Natural killer cell (primary cell): ENCODE measurements at regions not wholly inside any gene's neighbourhood (a gene's known extent, or its start where the extent isn't known, plus 50 kb on each side); places are given as distances from the start of the nearest gene placed in this dataset.

Source experiments
- ATAC-seq, 3 donors: fragments of 150-1000 bp in 2 of 3; fragments of 200-7000 bp in 1 of 3; cut with Tn5 transposase; 1 replicate in 1 of 3; 2 replicates in 2 of 3; pipeline ENCODE4 v1.10.0; 2021; ENCODE audit warnings: mild to moderate bottlenecking in 2 of 3, moderate library complexity in 2 of 3
- DNase-seq, 2 donors: peaks; one replicate each; pipeline versions ENCODE4 v3.0.0 to v3.0.0-alpha.2; 2013 to 2021; ENCODE audit warnings: mixed read lengths in 1 of 2
- H3K27ac ChIP-seq: one replicate; pipeline ENCODE4 v1.5.1; 2013; ENCODE audit warnings: mild to moderate bottlenecking, low read length
- H3K27me3 ChIP-seq: one replicate; pipeline ENCODE4 v1.6.1; 2013; ENCODE audit warnings: low read length; ENCODE audit not compliant: control insufficient read depth, insufficient read depth
- H3K36me3 ChIP-seq: one replicate; pipeline ENCODE4 v1.6.1; 2013; ENCODE audit warnings: low read length; ENCODE audit not compliant: control insufficient read depth, insufficient read depth
- H3K4me1 ChIP-seq: one replicate; pipeline ENCODE4 v1.6.1; 2013; ENCODE audit warnings: low read length; ENCODE audit not compliant: control insufficient read depth, insufficient read depth
- H3K4me3 ChIP-seq: one replicate; pipeline ENCODE4 v1.5.1; 2013; ENCODE audit warnings: low read length
- H3K9me3 ChIP-seq: one replicate; pipeline ENCODE4 v1.6.1; 2013; ENCODE audit warnings: low read length; ENCODE audit not compliant: control insufficient read depth, insufficient read depth
- H3K27ac Mint-ChIP-seq, 2 donors: one replicate each; pipeline ENCODE4 v1.8.0; 2022; ENCODE audit warnings: mild to moderate bottlenecking in 2 of 2, mixed read lengths in 2 of 2, moderate library complexity in 1 of 2
- H3K27me3 Mint-ChIP-seq, 2 donors: one replicate each; pipeline ENCODE4 v1.8.0; 2022; ENCODE audit warnings: low read depth in 2 of 2, mixed read lengths in 2 of 2
- H3K36me3 Mint-ChIP-seq: one replicate; pipeline ENCODE4 v1.8.0; 2022; ENCODE audit warnings: mixed read lengths
- H3K4me1 Mint-ChIP-seq, 2 donors: one replicate each; pipeline ENCODE4 v1.8.0; 2022; ENCODE audit warnings: mixed read lengths in 2 of 2
- H3K4me3 Mint-ChIP-seq: one replicate; pipeline ENCODE4 v1.8.0; 2022; ENCODE audit warnings: mild to moderate bottlenecking, moderate library complexity, mixed read lengths
- H3K9me3 Mint-ChIP-seq, 2 donors: one replicate each; pipeline ENCODE4 v1.8.0; 2022; ENCODE audit warnings: mixed read lengths in 2 of 2
- WGBS: methylation state at CpG from one replicate; pipeline ENCODE4 v1.1.7; 2013; ENCODE audit warnings: missing lambda C conversion rate; ENCODE audit not compliant: insufficient coverage; 5-methylcytosine and 5-hydroxymethylcytosine counted together
- intact Hi-C: fragments of 100-400 bp; cut with micrococcal nuclease; formaldehyde crosslinking; loops from one replicate; pipeline ENCODE4 v1.14.2; 2022
- TF ChIP-seq, protein P1 (sequence below): fragments of 200-600 bp; IDR thresholded peaks from one replicate; pipeline ENCODE4 v1.8.0; 2022; ENCODE audit warnings: antibody characterized with exemption

DNA sequence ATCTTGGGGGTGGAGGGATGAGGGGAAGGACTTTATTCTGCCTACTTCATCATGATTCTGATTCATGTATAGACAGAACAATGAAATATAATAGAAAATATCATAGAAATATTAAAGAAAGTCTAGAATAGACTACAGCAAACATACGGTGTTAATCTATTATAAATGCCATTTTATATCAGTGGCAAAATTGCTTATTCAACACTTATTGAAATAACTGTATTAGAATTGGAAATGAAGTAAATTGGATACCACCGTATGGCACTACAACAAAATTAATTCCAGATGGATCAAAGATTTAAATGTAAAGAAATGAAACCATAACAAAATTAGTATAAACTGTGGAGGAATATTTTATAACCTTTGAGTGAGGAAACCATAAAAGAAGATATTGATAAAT, 213.3 kb upstream of the CTAGE1 start:
- Mint-ChIP-seq H3K27ac (no peak overlapping the region), H3K27me3 (peaks cover 30 to 40% of the 10 kb centered on the region in 2 donors), H3K4me3 (no peak overlapping the region), H3K36me3 (no peaks in the 10 kb centered on the region), H3K9me3 (no peaks in the 10 kb centered on the region), H3K4me1 (no peaks in the 10 kb centered on the region)
- DNase-seq (no peak), ATAC-seq (no peak)
- no peaks in the 10 kb centered on the region for H3K9me3 ChIP-seq
- H3K4me3 ChIP-seq: no peak overlapping the region
- H3K27me3 ChIP-seq: no peaks in the 10 kb centered on the region
- no CpG with 5 or more reads among the region's 2 CpGs for WGBS
- H3K27ac ChIP-seq: no peak overlapping the region
- no peaks in the 10 kb centered on the region for H3K4me1 ChIP-seq
- TF ChIP-seq, protein P1, sequence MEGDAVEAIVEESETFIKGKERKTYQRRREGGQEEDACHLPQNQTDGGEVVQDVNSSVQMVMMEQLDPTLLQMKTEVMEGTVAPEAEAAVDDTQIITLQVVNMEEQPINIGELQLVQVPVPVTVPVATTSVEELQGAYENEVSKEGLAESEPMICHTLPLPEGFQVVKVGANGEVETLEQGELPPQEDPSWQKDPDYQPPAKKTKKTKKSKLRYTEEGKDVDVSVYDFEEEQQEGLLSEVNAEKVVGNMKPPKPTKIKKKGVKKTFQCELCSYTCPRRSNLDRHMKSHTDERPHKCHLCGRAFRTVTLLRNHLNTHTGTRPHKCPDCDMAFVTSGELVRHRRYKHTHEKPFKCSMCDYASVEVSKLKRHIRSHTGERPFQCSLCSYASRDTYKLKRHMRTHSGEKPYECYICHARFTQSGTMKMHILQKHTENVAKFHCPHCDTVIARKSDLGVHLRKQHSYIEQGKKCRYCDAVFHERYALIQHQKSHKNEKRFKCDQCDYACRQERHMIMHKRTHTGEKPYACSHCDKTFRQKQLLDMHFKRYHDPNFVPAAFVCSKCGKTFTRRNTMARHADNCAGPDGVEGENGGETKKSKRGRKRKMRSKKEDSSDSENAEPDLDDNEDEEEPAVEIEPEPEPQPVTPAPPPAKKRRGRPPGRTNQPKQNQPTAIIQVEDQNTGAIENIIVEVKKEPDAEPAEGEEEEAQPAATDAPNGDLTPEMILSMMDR: no peak
- no peaks in the 10 kb centered on the region for H3K36me3 ChIP-seq
- intact Hi-C loops: no loop called here

DNA sequence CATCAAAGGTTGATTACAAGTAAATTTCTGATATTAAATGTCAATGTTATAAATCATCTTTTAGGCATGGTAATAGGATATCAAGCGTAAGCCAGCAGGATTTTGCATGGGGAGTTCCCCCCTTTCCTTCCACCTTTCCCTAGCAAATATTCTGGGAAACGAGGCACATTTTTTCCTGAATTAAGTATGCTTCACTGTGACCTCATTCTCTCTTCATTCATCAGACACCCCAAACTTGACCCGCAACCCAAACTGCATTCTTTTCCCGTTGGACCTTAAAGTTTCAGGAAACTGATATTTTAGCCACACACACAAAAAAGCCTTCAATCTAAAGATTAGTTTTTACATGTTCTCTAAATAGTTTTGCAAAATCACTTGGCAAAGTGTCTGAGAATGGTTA, 214.5 kb upstream of the CTAGE1 start:
- Mint-ChIP-seq H3K27ac (no peak overlapping the region), H3K4me3 (no peak overlapping the region), H3K4me1 (no peaks in the 10 kb centered on the region), H3K27me3 (peaks cover 28 to 30% of the 10 kb centered on the region in 2 donors), H3K36me3 (no peaks in the 10 kb centered on the region), H3K9me3 (no peaks in the 10 kb centered on the region)
- H3K27ac ChIP-seq: no peak overlapping the region
- H3K4me3 ChIP-seq: no peak overlapping the region
- TF ChIP-seq, protein P1: no peak
- ATAC-seq: no peak
- no peaks in the 10 kb centered on the region for H3K36me3 ChIP-seq
- DNase-seq: no peak
- WGBS: 85% methylated on average over 4 of the region's 4 CpGs
- H3K4me1 ChIP-seq: no peaks in the 10 kb centered on the region
- intact Hi-C loops: no loop called here
- no peaks in the 10 kb centered on the region for H3K9me3 ChIP-seq
- no peaks in the 10 kb centered on the region for H3K27me3 ChIP-seq

DNA sequence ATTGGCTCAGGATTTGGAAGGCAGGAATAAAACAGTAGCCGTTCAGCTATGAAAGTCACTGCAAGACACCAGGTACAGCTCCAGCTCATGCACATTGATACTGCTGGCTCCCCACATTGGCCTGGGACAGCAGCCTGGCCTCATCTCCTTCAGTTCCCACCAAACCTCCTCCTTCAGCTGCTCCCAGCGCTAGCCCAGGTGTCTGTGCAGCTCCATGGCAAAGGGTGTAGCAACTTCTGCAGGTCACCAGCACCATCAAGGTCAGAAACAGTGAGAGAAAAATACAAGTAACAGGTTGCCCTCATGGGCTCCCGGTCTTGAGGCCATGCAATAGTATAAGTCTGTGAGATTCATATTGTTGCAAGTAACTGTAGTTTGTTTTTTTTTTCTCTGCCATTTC, 216.7 kb upstream of the CTAGE1 start:
- TF ChIP-seq, protein P1: no peak
- Mint-ChIP-seq H3K9me3 (no peaks in the 10 kb centered on the region), H3K27ac (no peak overlapping the region), H3K27me3 (peaks cover 12 to 21% of the 10 kb centered on the region in 2 donors), H3K36me3 (no peaks in the 10 kb centered on the region), H3K4me1 (no peaks in the 10 kb centered on the region), H3K4me3 (no peak overlapping the region)
- H3K27ac ChIP-seq: no peak overlapping the region
- intact Hi-C loops: no loop called here
- H3K36me3 ChIP-seq: no peaks in the 10 kb centered on the region
- WGBS: 71% methylated on average over 3 of the region's 3 CpGs
- H3K4me1 ChIP-seq: no peaks in the 10 kb centered on the region
- H3K4me3 ChIP-seq: no peak overlapping the region
- DNase-seq: no peak
- no peak for ATAC-seq
- H3K27me3 ChIP-seq: no peaks in the 10 kb centered on the region
- no peaks in the 10 kb centered on the region for H3K9me3 ChIP-seq

DNA sequence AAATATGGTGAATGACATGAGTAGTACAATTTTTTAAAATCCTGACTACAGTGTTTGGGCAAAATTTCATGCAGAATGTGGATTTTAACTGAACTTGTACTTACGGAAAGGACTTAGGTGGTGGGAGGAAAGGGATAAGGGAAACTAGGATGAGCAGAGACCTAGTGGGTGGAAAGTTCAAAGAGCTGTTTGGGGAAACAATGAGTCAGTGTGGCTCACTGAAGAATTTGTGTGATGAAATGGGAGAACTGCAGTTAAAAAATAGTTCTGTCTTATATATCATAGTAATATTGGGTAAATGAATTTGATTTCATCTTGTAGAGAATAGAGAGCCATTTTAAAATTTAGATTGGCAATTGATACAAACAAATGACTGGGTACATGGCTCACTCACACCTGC, 220.1 kb upstream of the CTAGE1 start:
- no peaks in the 10 kb centered on the region for H3K36me3 Mint-ChIP-seq
- Histone ChIP-seq H3K27ac (no peak overlapping the region), H3K27me3 (no peaks in the 10 kb centered on the region), H3K4me3 (no peak overlapping the region), H3K36me3 (no peaks in the 10 kb centered on the region), H3K9me3 (no peaks in the 10 kb centered on the region), H3K4me1 (no peaks in the 10 kb centered on the region)
- 100% methylated on average over 1 of the region's 1 CpG for WGBS
- no peak overlapping the region for H3K4me3 Mint-ChIP-seq
- H3K27ac Mint-ChIP-seq: no peak overlapping the region
- DNase-seq (no peak), ATAC-seq (no peak)
- TF ChIP-seq, protein P1: no peak
- intact Hi-C loops: no loop called here
- H3K4me1 Mint-ChIP-seq: no peaks in the 10 kb centered on the region
- no peaks in the 10 kb centered on the region for H3K9me3 Mint-ChIP-seq
- H3K27me3 Mint-ChIP-seq: peaks cover 12 to 17% of the 10 kb centered on the region in 2 donors
